Activated naive CD4-positive, alpha-beta T cell treated with anti-CD3 and anti-CD28 coated beads, Interleukin-2, amount 50 U/mL, for 24 hours (primary cell): ENCODE measurements at regions not wholly inside any gene's neighbourhood (a gene's known extent, or its start where the extent isn't known, plus 50 kb on each side); places are given as distances from the start of the nearest gene placed in this dataset.
"Not testable (repeated sequence)": the region's sequence is repeated elsewhere in the genome, so short reads cannot be mapped to it uniquely, and the experiment has no call there.

Experiments
- H3K27ac Mint-ChIP-seq: one replicate; pipeline ENCODE4 v1.8.0; 2021; ENCODE audit warnings: mild to moderate bottlenecking, mixed read lengths
- H3K27me3 Mint-ChIP-seq: one replicate; pipeline ENCODE4 v1.8.0; 2021; ENCODE audit warnings: mixed read lengths
- H3K36me3 Mint-ChIP-seq: one replicate; pipeline ENCODE4 v1.8.0; 2021; ENCODE audit warnings: mixed read lengths
- H3K4me1 Mint-ChIP-seq: one replicate; pipeline ENCODE4 v1.8.0; 2021; ENCODE audit warnings: mixed read lengths
- H3K4me3 Mint-ChIP-seq: one replicate; pipeline ENCODE4 v1.8.0; 2021; ENCODE audit warnings: mild to moderate bottlenecking, mixed read lengths
- H3K9me3 Mint-ChIP-seq: one replicate; pipeline ENCODE4 v1.8.0; 2021; ENCODE audit warnings: mixed read lengths

GRCh38 chr5:23675456-23675855 is 168.0 kb downstream of the PRDM9 start:
- Mint-ChIP-seq H3K9me3 (peaks cover 7% of the 10 kb centered on the region), H3K4me1 (no peaks in the 10 kb centered on the region), H3K27ac (no peak overlapping the region), H3K36me3 (no peaks in the 10 kb centered on the region), H3K4me3 (no peak overlapping the region), H3K27me3 (no peaks in the 10 kb centered on the region)

- H3K4me3 Mint-ChIP-seq = no peak overlapping the region
- no peak overlapping the region for H3K27ac Mint-ChIP-seq
- no peaks in the 10 kb centered on the region for H3K36me3 Mint-ChIP-seq
- H3K9me3 Mint-ChIP-seq = peaks cover 7% of the 10 kb centered on the region
- H3K27me3 Mint-ChIP-seq = no peaks in the 10 kb centered on the region
- H3K4me1 Mint-ChIP-seq = no peaks in the 10 kb centered on the region
Observed at GRCh38 chr5:23677996-23678395, 170.6 kb downstream of the PRDM9 start.

- H3K27ac Mint-ChIP-seq = no peak overlapping the region
- peaks cover 13% of the 10 kb centered on the region for H3K9me3 Mint-ChIP-seq
Observed at GRCh38 chr5:23684103-23684502, 176.7 kb downstream of the PRDM9 start.

GRCh38 chr5:23703940-23704855 is 196.8 kb downstream of the PRDM9 start:
- Mint-ChIP-seq H3K27me3 (no peaks in the 10 kb centered on the region), H3K9me3 (peaks cover 6% of the 10 kb centered on the region), H3K4me3 (no peak overlapping the region), H3K36me3 (no peaks in the 10 kb centered on the region), H3K4me1 (no peaks in the 10 kb centered on the region), H3K27ac (no peak overlapping the region)

More at GRCh38 chr5:23684103-23684502, 176.7 kb downstream of the PRDM9 start:
- Mint-ChIP-seq H3K36me3 (no peaks in the 10 kb centered on the region), H3K4me1 (no peaks in the 10 kb centered on the region), H3K4me3 (no peak overlapping the region), H3K27me3 (no peaks in the 10 kb centered on the region)

- H3K36me3 Mint-ChIP-seq = no peaks in the 10 kb centered on the region
- H3K27me3 Mint-ChIP-seq = no peaks in the 10 kb centered on the region
- no peak overlapping the region for H3K4me3 Mint-ChIP-seq
- H3K27ac Mint-ChIP-seq = no peak overlapping the region
- peaks cover 9% of the 10 kb centered on the region for H3K9me3 Mint-ChIP-seq
- H3K4me1 Mint-ChIP-seq = no peaks in the 10 kb centered on the region
Observed at GRCh38 chr5:23717486-23717885, 210.1 kb downstream of the PRDM9 start.

GRCh38 chr5:23718564-23718963 is 211.2 kb downstream of the PRDM9 start:
- no peak overlapping the region for H3K27ac Mint-ChIP-seq
- peaks cover 9% of the 10 kb centered on the region for H3K9me3 Mint-ChIP-seq
- H3K27me3 Mint-ChIP-seq = no peaks in the 10 kb centered on the region
- no peak overlapping the region for H3K4me3 Mint-ChIP-seq
- H3K36me3 Mint-ChIP-seq = no peaks in the 10 kb centered on the region
- H3K4me1 Mint-ChIP-seq = no peaks in the 10 kb centered on the region

GRCh38 chr5:23721336-23721735 is 213.9 kb downstream of the PRDM9 start:
- no peaks in the 10 kb centered on the region for H3K4me1 Mint-ChIP-seq
- H3K4me3 Mint-ChIP-seq = no peak overlapping the region
- peaks cover 9% of the 10 kb centered on the region for H3K9me3 Mint-ChIP-seq
- no peak overlapping the region for H3K27ac Mint-ChIP-seq
- H3K27me3 Mint-ChIP-seq = no peaks in the 10 kb centered on the region
- H3K36me3 Mint-ChIP-seq = no peaks in the 10 kb centered on the region

GRCh38 chr5:23727271-23727670 is 219.9 kb downstream of the PRDM9 start:
- Mint-ChIP-seq H3K27ac (no peak overlapping the region), H3K4me3 (no peak overlapping the region), H3K4me1 (no peaks in the 10 kb centered on the region), H3K27me3 (no peaks in the 10 kb centered on the region), H3K9me3 (peaks cover 11% of the 10 kb centered on the region), H3K36me3 (no peaks in the 10 kb centered on the region)

- H3K9me3 Mint-ChIP-seq = peaks cover 11% of the 10 kb centered on the region
Observed at GRCh38 chr5:23730023-23730422, 222.6 kb downstream of the PRDM9 start.

GRCh38 chr5:23740029-23740428 is 232.6 kb downstream of the PRDM9 start:
- no peaks in the 10 kb centered on the region for H3K27me3 Mint-ChIP-seq
- H3K36me3 Mint-ChIP-seq = no peaks in the 10 kb centered on the region
- no peak overlapping the region for H3K4me3 Mint-ChIP-seq
- H3K9me3 Mint-ChIP-seq = no peaks in the 10 kb centered on the region
- H3K4me1 Mint-ChIP-seq = no peaks in the 10 kb centered on the region
- no peak overlapping the region for H3K27ac Mint-ChIP-seq

More at GRCh38 chr5:23730023-23730422, 222.6 kb downstream of the PRDM9 start:
- no peak overlapping the region for H3K27ac Mint-ChIP-seq
- no peaks in the 10 kb centered on the region for H3K27me3 Mint-ChIP-seq
- H3K4me3 Mint-ChIP-seq = no peak overlapping the region
- no peaks in the 10 kb centered on the region for H3K36me3 Mint-ChIP-seq
- H3K4me1 Mint-ChIP-seq = no peaks in the 10 kb centered on the region

GRCh38 chr5:23742701-23743100 is 235.3 kb downstream of the PRDM9 start:
- Mint-ChIP-seq H3K9me3 (no peaks in the 10 kb centered on the region), H3K27ac (no peak overlapping the region), H3K36me3 (no peaks in the 10 kb centered on the region), H3K4me1 (no peaks in the 10 kb centered on the region), H3K27me3 (no peaks in the 10 kb centered on the region), H3K4me3 (no peak overlapping the region)

GRCh38 chr5:23755906-23756305 is 248.5 kb downstream of the PRDM9 start:
- H3K4me3 Mint-ChIP-seq = no peak overlapping the region
- no peaks in the 10 kb centered on the region for H3K4me1 Mint-ChIP-seq
- peaks cover 4% of the 10 kb centered on the region for H3K9me3 Mint-ChIP-seq
- H3K27me3 Mint-ChIP-seq = no peaks in the 10 kb centered on the region
- no peaks in the 10 kb centered on the region for H3K36me3 Mint-ChIP-seq
- H3K27ac Mint-ChIP-seq = no peak overlapping the region

GRCh38 chr5:23756779-23757178 is 249.4 kb downstream of the PRDM9 start:
- Mint-ChIP-seq H3K36me3 (no peaks in the 10 kb centered on the region), H3K27ac (no peak overlapping the region), H3K9me3 (no peaks in the 10 kb centered on the region), H3K4me1 (no peaks in the 10 kb centered on the region), H3K4me3 (no peak overlapping the region), H3K27me3 (no peaks in the 10 kb centered on the region)

- Mint-ChIP-seq H3K4me3 (no peak overlapping the region), H3K9me3 (peaks cover 4% of the 10 kb centered on the region), H3K27me3 (no peaks in the 10 kb centered on the region), H3K36me3 (no peaks in the 10 kb centered on the region), H3K27ac (no peak overlapping the region), H3K4me1 (no peaks in the 10 kb centered on the region)
Observed at GRCh38 chr5:23763170-23763569, 255.8 kb downstream of the PRDM9 start.

- Mint-ChIP-seq H3K27me3 (no peaks in the 10 kb centered on the region), H3K4me3 (no peak overlapping the region), H3K36me3 (no peaks in the 10 kb centered on the region), H3K4me1 (no peaks in the 10 kb centered on the region), H3K9me3 (peaks cover 9% of the 10 kb centered on the region), H3K27ac (no peak overlapping the region)
Observed at GRCh38 chr5:23776684-23777083, 269.3 kb downstream of the PRDM9 start.

- H3K27me3 Mint-ChIP-seq, H3K4me1 Mint-ChIP-seq, H3K27ac Mint-ChIP-seq, H3K4me3 Mint-ChIP-seq, H3K9me3 Mint-ChIP-seq, H3K36me3 Mint-ChIP-seq: not testable (repeated sequence)
Observed at GRCh38 chr5:23800307-23800706, 292.9 kb downstream of the PRDM9 start.
